ENCODE measurements at regions not wholly inside any gene's neighbourhood (a gene's known extent, or its start where the extent isn't known, plus 50 kb on each side); places are given as distances from the start of the nearest gene placed in this dataset.

GRCh38 chr2:62595474-62595873 is 89.5 kb upstream of the TMEM17 start (continued):
- TF ChIP-seq ZNF624 (tag by site-specific recombination; IDR thresholded peaks at IDR 0.05): no peak
- no peak for TF ChIP-seq KLF1 (tag by site-specific recombination; IDR thresholded peaks at IDR 0.05)
- no peak for TF ChIP-seq ZNF621 (tag by site-specific recombination; IDR thresholded peaks at IDR 0.05)
- TF ChIP-seq ZNF292 (tag by site-specific recombination; IDR thresholded peaks at IDR 0.05; ENCODE audit: borderline replicate concordance, low read depth): no peak
- no peak for TF ChIP-seq ZNF16 (tag by site-specific recombination; IDR thresholded peaks at IDR 0.05; ENCODE audit: low read depth)
- TF ChIP-seq GFI1B (tag by site-specific recombination; IDR thresholded peaks at IDR 0.05): no peak
- TF ChIP-seq ZBTB26 (tag by site-specific recombination; optimal IDR thresholded peaks at IDR 0.05): no peak
- TF ChIP-seq TRIM28 (IDR thresholded peaks at IDR 0.05; ENCODE audit: borderline replicate concordance, low read length): no peak
- no peak for TF ChIP-seq ZNF133 (tag by site-specific recombination; IDR thresholded peaks at IDR 0.05)
- no peak for TF ChIP-seq ZNF747 (tag by site-specific recombination; IDR thresholded peaks at IDR 0.05)
- TF ChIP-seq ZBTB21 (tag by site-specific recombination; IDR thresholded peaks at IDR 0.05): no peak
- TF ChIP-seq HOXD13 (CRISPR knock-in tag; IDR thresholded peaks at IDR 0.05; ENCODE audit: borderline replicate concordance): no peak
- no peak for TF ChIP-seq ZNF677 (tag by site-specific recombination; IDR thresholded peaks at IDR 0.05)
- no peak for TF ChIP-seq ZNF426 (tag by site-specific recombination; IDR thresholded peaks at IDR 0.05)
- TF ChIP-seq ZNF768 (tag by site-specific recombination; IDR thresholded peaks at IDR 0.05): no peak

- H3K27ac ChIP-seq (ENCODE audit: extremely low read depth, low read depth, low read length): no peak overlapping the region
- no peaks in the 10 kb centered on the region for H3K4me1 ChIP-seq (ENCODE audit: control insufficient read depth, insufficient read depth, low read length)
- CTCF ChIA-PET: no interaction called here
- no peaks in the 10 kb centered on the region for H3K9me3 ChIP-seq (ENCODE audit: control insufficient read depth, insufficient read depth, low read depth, low read length)
- POLR2A ChIA-PET: no interaction called here
- H3K36me3 ChIP-seq (ENCODE audit: control insufficient read depth in 2 of 2, insufficient read depth in 1 of 2, low read length in 2 of 2): no peaks in the 10 kb centered on the region
- H3K4me3 ChIP-seq (ENCODE audit: low read depth, low read length): no peak overlapping the region
- TF ChIP-seq GLI4 (tag by site-specific recombination; IDR thresholded peaks at IDR 0.05): no peak
- TF ChIP-seq ZBTB49 (tag by site-specific recombination; IDR thresholded peaks at IDR 0.05; ENCODE audit: low read depth): no peak
- no peak for TF ChIP-seq ZNF48 (tag by site-specific recombination; IDR thresholded peaks at IDR 0.05)
- TF ChIP-seq ELK4 (IDR thresholded peaks at IDR 0.05; ENCODE audit: borderline replicate concordance, low read depth, low read length): no peak
- TF ChIP-seq ZNF214 (tag by site-specific recombination; IDR thresholded peaks at IDR 0.05; ENCODE audit: borderline replicate concordance): no peak
- TF ChIP-seq KLF8 (tag by site-specific recombination; IDR thresholded peaks at IDR 0.05): no peak
- no peak for TF ChIP-seq ZBTB21 (tag by site-specific recombination; IDR thresholded peaks at IDR 0.05)
Measured at GRCh38 chr2:62593825-62594224, 87.8 kb upstream of the TMEM17 start.

GRCh38 chr2:62591491-62591890 is 85.5 kb upstream of the TMEM17 start:
- H3K9me3 ChIP-seq (ENCODE audit: control insufficient read depth, insufficient read depth, low read depth, low read length): no peaks in the 10 kb centered on the region
- POLR2A ChIA-PET: no interaction called here

More at GRCh38 chr2:62591491-62591890, 85.5 kb upstream of the TMEM17 start:
- no peak overlapping the region for H3K4me3 ChIP-seq (ENCODE audit: low read depth, low read length)
- no peak for TF ChIP-seq ZNF324 (tag by site-specific recombination; IDR thresholded peaks at IDR 0.05)
- TF ChIP-seq ZNF558 (tag by site-specific recombination; IDR thresholded peaks at IDR 0.05): no peak
- no peak for TF ChIP-seq ZNF677 (tag by site-specific recombination; IDR thresholded peaks at IDR 0.05)
- TF ChIP-seq ZNF16 (tag by site-specific recombination; IDR thresholded peaks at IDR 0.05; ENCODE audit: low read depth): no peak
- no peak for TF ChIP-seq ZIC2 (tag by site-specific recombination; IDR thresholded peaks at IDR 0.05)
- no peak for TF ChIP-seq EGR2 (tag by site-specific recombination; IDR thresholded peaks at IDR 0.05; ENCODE audit: low read depth)
- no peak for TF ChIP-seq ELK4 (IDR thresholded peaks at IDR 0.05; ENCODE audit: borderline replicate concordance, low read depth, low read length)
- no peak for TF ChIP-seq ZNF747 (tag by site-specific recombination; IDR thresholded peaks at IDR 0.05)
- TF ChIP-seq ZNF433 (tag by site-specific recombination; IDR thresholded peaks at IDR 0.05; ENCODE audit: low read depth): no peak
- TF ChIP-seq ZNF837 (tag by site-specific recombination; IDR thresholded peaks at IDR 0.05): no peak
- no peak overlapping the region for H3K27ac ChIP-seq (ENCODE audit: extremely low read depth, low read depth, low read length)
- H3K4me1 ChIP-seq (ENCODE audit: control insufficient read depth, insufficient read depth, low read length): no peaks in the 10 kb centered on the region
- CTCF ChIA-PET: no interaction called here
- no peaks in the 10 kb centered on the region for H3K36me3 ChIP-seq (ENCODE audit: control insufficient read depth in 2 of 2, insufficient read depth in 1 of 2, low read length in 2 of 2)

All from HEK293 (cell line).